LNCAP (cell line): ENCODE measurements at regions not wholly inside any gene's neighbourhood (a gene's known extent, or its start where the extent isn't known, plus 50 kb on each side); places are given as distances from the start of the nearest gene placed in this dataset.
A peak's percentile ranks its signal among the peaks of the same experiment; 100 is the strongest.

Experiments used
- CTCF ChIP-seq: fragments of 450-650 bp; IDR thresholded peaks from 2 replicates; pipeline ENCODE4 v1.5.1; 2017; ENCODE audit warnings: mild to moderate bottlenecking

- peak; percentile 42; the same call in 1 of the 2 replicates for TF ChIP-seq CTCF
Measured at GRCh38 chr5:113917997-113918396, 404.5 kb downstream of the YTHDC2 start.

DNA sequence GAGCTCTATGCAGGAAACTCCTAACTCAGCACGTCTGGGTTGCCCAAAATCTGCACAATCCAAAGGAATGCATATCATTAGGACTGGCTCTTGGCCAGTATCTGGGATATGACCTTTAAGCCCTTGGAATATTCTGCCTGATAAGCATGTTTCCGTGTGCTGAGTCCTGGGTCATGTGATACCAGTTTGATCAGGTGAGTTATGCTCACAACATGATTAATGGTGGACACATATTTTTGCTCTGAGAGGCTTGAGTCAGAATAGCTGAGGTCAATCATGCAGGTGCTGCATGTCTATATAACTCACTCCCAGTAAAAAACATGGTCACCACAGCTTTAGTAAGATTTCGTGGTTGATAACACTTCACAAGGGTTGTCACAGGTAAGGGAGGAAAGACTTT, 408.8 kb downstream of the YTHDC2 start:
- TF ChIP-seq CTCF = no peak

DNA sequence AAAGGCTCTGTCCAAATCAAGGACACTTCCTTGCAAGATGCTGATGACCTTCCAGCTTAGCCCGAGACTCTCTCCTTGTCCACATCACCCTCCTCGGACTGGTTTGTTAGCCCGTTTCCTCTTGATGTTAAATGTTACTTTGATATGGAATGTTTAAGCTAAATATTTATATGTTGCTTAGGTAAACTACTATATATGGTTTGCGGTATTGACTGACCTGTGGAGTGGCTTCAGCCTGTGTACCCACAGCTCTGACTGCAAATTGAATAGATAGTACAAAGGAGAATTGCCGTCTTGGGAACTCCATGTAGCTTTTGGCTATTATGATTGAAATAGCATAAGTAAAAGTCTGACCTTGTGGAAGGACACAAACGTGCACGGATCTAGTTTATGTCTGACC, 422.0 kb downstream of the YTHDC2 start:
- TF ChIP-seq CTCF = no peak

GRCh38 chr5:113937301-113937700, 423.8 kb downstream of the YTHDC2 start:
- no peak for TF ChIP-seq CTCF

- TF ChIP-seq CTCF = no peak
Measured at GRCh38 chr5:113939988-113940387, 421.9 kb upstream of the KCNN2 start.

- TF ChIP-seq CTCF = no peak
Measured at GRCh38 chr5:113950186-113950585, 411.7 kb upstream of the KCNN2 start.

DNA sequence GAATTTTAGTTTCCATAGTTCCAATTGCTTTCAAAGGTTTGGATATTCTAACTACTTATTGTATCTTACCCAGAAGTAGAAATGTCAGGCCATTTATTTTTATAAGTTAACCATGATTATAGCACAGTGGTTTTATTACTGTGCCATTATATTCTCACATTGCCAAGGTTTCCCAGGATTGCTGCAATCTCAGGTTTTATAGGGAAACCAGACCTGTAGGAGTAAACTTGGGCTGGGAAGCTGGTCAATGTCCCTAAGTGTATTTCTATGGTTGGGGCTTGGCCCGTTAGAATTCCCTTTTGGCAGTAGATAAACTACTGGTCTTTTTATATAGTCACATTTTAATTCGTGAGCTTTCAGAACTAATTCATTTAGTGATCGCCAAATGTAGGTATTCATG, 396.6 kb upstream of the KCNN2 start:
- TF ChIP-seq CTCF = no peak

DNA sequence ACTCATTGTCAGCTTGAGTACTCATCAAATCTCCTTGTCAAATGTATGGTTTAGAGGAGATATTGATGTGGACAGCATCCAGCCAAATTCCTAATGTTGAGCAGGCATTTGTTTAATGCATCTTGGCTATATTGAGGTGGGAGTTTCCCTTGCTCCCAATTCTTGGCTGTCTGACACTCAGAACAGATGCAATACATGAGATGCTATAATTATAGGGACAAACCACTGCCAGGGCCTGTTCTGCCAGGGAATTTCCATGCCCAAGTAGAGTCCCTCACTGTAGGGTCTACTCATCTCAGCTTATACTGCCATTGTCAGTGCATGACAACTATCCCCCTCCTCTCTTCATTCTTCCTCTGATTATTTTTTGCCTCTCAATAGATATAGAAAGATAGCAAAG, 392.0 kb upstream of the KCNN2 start:
- TF ChIP-seq CTCF = no peak
